GM23248 (cell line): ENCODE measurements at regions not wholly inside any gene's neighbourhood (a gene's known extent, or its start where the extent isn't known, plus 50 kb on each side); places are given as distances from the start of the nearest gene placed in this dataset.

Experiments used
- DNase-seq: peaks from one replicate; pipeline ENCODE4 v3.0.0-alpha.2; 2015
- H2AFZ ChIP-seq: fragments of 200-600 bp; sonication (generic); 2 replicates; pipeline ENCODE4 v1.6.1; 2016; ENCODE audit warnings: antibody characterized with exemption
- H3F3A ChIP-seq: fragments of 200-600 bp; sonication (generic); 2 replicates; pipeline ENCODE4 v1.6.1; 2016; ENCODE audit warnings: mild to moderate bottlenecking, antibody characterized with exemption, mixed run types; ENCODE audit not compliant: insufficient read depth
- H3K27ac ChIP-seq: fragments of 200-600 bp; sonication (generic); 2 replicates; pipeline ENCODE4 v1.5.1; 2016; ENCODE audit warnings: mild to moderate bottlenecking
- H3K27me3 ChIP-seq: fragments of 200-600 bp; sonication (generic); replicated peaks from 2 replicates; pipeline ENCODE4 v1.6.1; 2016; ENCODE audit warnings: mild to moderate bottlenecking; ENCODE audit not compliant: insufficient read depth
- H3K36me3 ChIP-seq: fragments of 200-600 bp; sonication (generic); 2 replicates; pipeline ENCODE4 v1.6.1; 2016; ENCODE audit warnings: low read depth, mild to moderate bottlenecking
- H3K4me1 ChIP-seq: fragments of 200-600 bp; sonication (generic); 2 replicates; pipeline ENCODE4 v1.6.1; 2016; ENCODE audit warnings: mild to moderate bottlenecking; ENCODE audit not compliant: insufficient read depth
- H3K4me2 ChIP-seq: fragments of 200-600 bp; sonication (generic); one replicate; pipeline ENCODE4 v1.6.1; 2016; ENCODE audit warnings: mild to moderate bottlenecking; ENCODE audit not compliant: unreplicated experiment
- H3K4me3 ChIP-seq: fragments of 200-600 bp; sonication (generic); 2 replicates; pipeline ENCODE4 v1.5.1; 2016; ENCODE audit warnings: mild to moderate bottlenecking
- H3K79me2 ChIP-seq: fragments of 200-600 bp; sonication (generic); 2 replicates; pipeline ENCODE4 v1.6.1; 2016; ENCODE audit warnings: mild to moderate bottlenecking; ENCODE audit not compliant: insufficient read depth
- H3K9ac ChIP-seq: fragments of 200-600 bp; sonication (generic); 2 replicates; pipeline ENCODE4 v1.6.1; 2016; ENCODE audit warnings: mild to moderate bottlenecking
- H3K9me2 ChIP-seq: fragments of 200-600 bp; sonication (generic); 2 replicates; pipeline ENCODE4 v1.6.1; 2016; ENCODE audit warnings: mixed run types, mild to moderate bottlenecking, moderate library complexity; ENCODE audit not compliant: insufficient read depth
- H3K9me3 ChIP-seq: fragments of 200-600 bp; sonication (generic); one replicate; pipeline ENCODE4 v1.6.1; 2017; ENCODE audit warnings: low read depth
- H4K20me1 ChIP-seq: fragments of 200-600 bp; sonication (generic); 2 replicates; pipeline ENCODE4 v1.6.0; 2016; ENCODE audit not compliant: insufficient read depth
- EZH2 ChIP-seq: fragments of 200-600 bp; sonication (generic); IDR thresholded peaks from 2 replicates; pipeline ENCODE4 v1.6.1; 2018; ENCODE audit warnings: antibody characterized with exemption, mild to moderate bottlenecking; ENCODE audit not compliant: insufficient read depth, poor library complexity, severe bottlenecking
- EZH2phosphoT487 ChIP-seq: fragments of 200-600 bp; sonication (generic); IDR thresholded peaks from 2 replicates; pipeline ENCODE4 v1.6.1; 2018; ENCODE audit warnings: antibody characterized with exemption, moderate library complexity, mild to moderate bottlenecking, low read depth; ENCODE audit not compliant: insufficient read depth
- WGBS, 2 experiments: methylation state at CpG; one replicate each; pipeline ENCODE4 v1.1.6; 2015 to 2017; ENCODE audit warnings: low lambda C conversion rate in 2 of 2, low coverage in 1 of 2; ENCODE audit errors: missing lambda C conversion rate in 2 of 2; 5-methylcytosine and 5-hydroxymethylcytosine counted together
- in situ Hi-C: fragments of 300-500 bp; cut with MboI; formaldehyde crosslinking; loops from 2 replicates; pipeline ENCODE4 v1.15.0; 2020

DNA sequence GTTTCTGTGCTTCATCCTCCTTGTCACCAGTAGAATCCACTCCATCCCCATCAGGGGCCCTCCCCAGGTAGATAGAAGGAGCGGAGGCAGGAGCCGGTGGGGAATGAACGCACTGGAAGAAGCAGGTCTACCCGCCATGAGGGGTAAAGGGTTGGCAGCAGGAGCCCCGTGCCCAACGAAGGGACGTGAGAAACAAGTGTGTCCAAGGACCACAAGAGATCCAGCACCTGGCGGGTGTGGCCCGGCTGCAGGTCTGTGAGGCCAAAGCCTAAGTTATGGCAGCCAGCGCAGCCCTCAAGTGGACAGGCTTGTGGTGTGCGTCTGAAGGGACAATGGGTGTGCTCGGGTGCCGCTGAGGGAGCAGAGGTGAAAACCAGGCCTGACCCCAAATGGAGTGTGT lies 94.3 kb downstream of the IRX2 start:
- H3K4me2 ChIP-seq = no peak overlapping the region
- in situ Hi-C loops = no loop called here
- H3K27ac ChIP-seq = no peak overlapping the region
- 83 to 85% methylated on average over 13 of the region's 13 CpGs for WGBS, 2 experiments
- no peaks in the 10 kb centered on the region for H3K4me1 ChIP-seq
- no peak for DNase-seq
- no peak overlapping the region for H3K9ac ChIP-seq
- no peak overlapping the region for H3K4me3 ChIP-seq
- H4K20me1 ChIP-seq = no peaks in the 10 kb centered on the region
- H3K9me2 ChIP-seq = no peaks in the 10 kb centered on the region
- H3F3A ChIP-seq = no peaks in the 10 kb centered on the region
- H3K27me3 ChIP-seq = no peaks in the 10 kb centered on the region
- no peak overlapping the region for H2AFZ ChIP-seq
- TF ChIP-seq EZH2 (no peak), EZH2phosphoT487 (no peak)
- H3K79me2 ChIP-seq = no peaks in the 10 kb centered on the region
- no peaks in the 10 kb centered on the region for H3K36me3 ChIP-seq
- H3K9me3 ChIP-seq = no peaks in the 10 kb centered on the region

- in situ Hi-C loops = no loop called here
- 3 to 5% methylated on average over 11 of the region's 11 CpGs for WGBS, 2 experiments
- Histone ChIP-seq H3K9me3 (no peaks in the 10 kb centered on the region), H3K9me2 (no peaks in the 10 kb centered on the region), H3K27ac (no peak overlapping the region), H3K4me1 (no peaks in the 10 kb centered on the region), H3K27me3 (no peaks in the 10 kb centered on the region), H3K36me3 (no peaks in the 10 kb centered on the region), H3K9ac (no peak overlapping the region), H3K79me2 (no peaks in the 10 kb centered on the region), H3K4me3 (no peak overlapping the region), H3K4me2 (no peak overlapping the region), H3F3A (no peaks in the 10 kb centered on the region), H2AFZ (no peak overlapping the region), H4K20me1 (no peaks in the 10 kb centered on the region)
- peak; percentile 16 for DNase-seq
- TF ChIP-seq EZH2phosphoT487 (no peak), EZH2 (no peak)
These were observed 95.3 kb downstream of the IRX2 start for GRCh38 chr5:2656206-2656605.

DNA sequence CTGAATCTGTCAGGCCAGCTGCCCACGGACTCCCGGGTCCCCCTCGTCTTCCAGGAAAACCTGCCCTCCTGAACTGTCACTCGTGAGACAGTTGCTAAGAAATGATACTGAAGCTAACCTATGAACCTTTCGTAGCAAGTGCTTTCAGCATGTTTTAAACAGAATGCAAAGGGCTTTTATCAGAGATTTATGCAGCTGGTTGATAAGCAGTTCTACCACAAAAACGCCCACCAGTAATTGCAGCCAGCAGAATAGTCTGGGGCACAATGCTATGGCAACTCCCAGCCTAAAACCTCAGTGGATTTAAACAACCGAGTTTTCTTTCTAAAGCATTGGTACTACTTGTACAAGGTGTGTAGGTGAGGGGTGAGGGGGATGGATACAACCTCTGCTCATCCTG lies 97.5 kb downstream of the IRX2 start:
- Histone ChIP-seq H3K9me2 (no peaks in the 10 kb centered on the region), H3K9ac (no peak overlapping the region), H3K36me3 (no peaks in the 10 kb centered on the region), H2AFZ (no peak overlapping the region), H3K79me2 (no peaks in the 10 kb centered on the region), H4K20me1 (no peaks in the 10 kb centered on the region), H3K4me3 (no peak overlapping the region), H3K27me3 (no peaks in the 10 kb centered on the region), H3K4me1 (no peaks in the 10 kb centered on the region), H3K27ac (no peak overlapping the region), H3K9me3 (no peaks in the 10 kb centered on the region), H3F3A (no peaks in the 10 kb centered on the region), H3K4me2 (no peak overlapping the region)
- DNase-seq = no peak
- in situ Hi-C loops = no loop called here
- 44 to 50% methylated on average over 7 of the region's 7 CpGs for WGBS, 2 experiments
- TF ChIP-seq EZH2 (no peak), EZH2phosphoT487 (no peak)

- Histone ChIP-seq H3K36me3 (no peaks in the 10 kb centered on the region), H3K27me3 (no peaks in the 10 kb centered on the region), H3K9ac (no peak overlapping the region), H3K9me3 (no peaks in the 10 kb centered on the region), H3K4me1 (no peaks in the 10 kb centered on the region), H3K27ac (no peak overlapping the region), H3F3A (no peaks in the 10 kb centered on the region), H3K79me2 (no peaks in the 10 kb centered on the region), H2AFZ (no peak overlapping the region), H4K20me1 (no peaks in the 10 kb centered on the region), H3K9me2 (no peaks in the 10 kb centered on the region), H3K4me3 (no peak overlapping the region), H3K4me2 (no peak overlapping the region)
- DNase-seq = no peak
- in situ Hi-C loops = no loop called here
- TF ChIP-seq EZH2phosphoT487 (no peak), EZH2 (no peak)
- 24 to 29% methylated on average over 4 of the region's 4 CpGs for WGBS, 2 experiments
These were observed 100.4 kb downstream of the IRX2 start for GRCh38 chr5:2651116-2651515.
